ENCODE measurements at regions not wholly inside any gene's neighbourhood (a gene's known extent, or its start where the extent isn't known, plus 50 kb on each side); places are given as distances from the start of the nearest gene placed in this dataset.

DNA sequence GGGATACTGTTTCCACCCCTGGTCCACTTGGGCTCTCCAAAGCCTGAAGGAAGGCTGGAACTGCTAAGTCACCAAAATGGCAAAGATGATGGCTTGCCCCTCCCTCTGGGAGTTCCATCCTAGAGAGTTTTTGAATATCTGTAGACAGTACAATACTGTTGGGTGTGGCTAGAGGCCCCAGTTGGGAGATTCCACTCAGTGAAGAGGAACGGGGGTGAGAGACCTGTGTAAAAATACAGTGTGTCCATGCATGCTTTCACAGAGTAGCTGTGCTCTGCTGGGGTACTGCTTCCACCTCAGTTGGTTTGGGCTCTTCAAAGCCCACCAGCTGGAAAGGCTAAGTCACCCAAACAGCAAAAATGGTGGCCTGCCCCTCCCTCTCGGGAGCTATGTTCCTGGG lies 109.8 kb upstream of the APOOL start:
- TF ChIP-seq POLR2A (IDR thresholded peaks at IDR 0.05) = no peak
- TF ChIP-seq, protein P1, sequence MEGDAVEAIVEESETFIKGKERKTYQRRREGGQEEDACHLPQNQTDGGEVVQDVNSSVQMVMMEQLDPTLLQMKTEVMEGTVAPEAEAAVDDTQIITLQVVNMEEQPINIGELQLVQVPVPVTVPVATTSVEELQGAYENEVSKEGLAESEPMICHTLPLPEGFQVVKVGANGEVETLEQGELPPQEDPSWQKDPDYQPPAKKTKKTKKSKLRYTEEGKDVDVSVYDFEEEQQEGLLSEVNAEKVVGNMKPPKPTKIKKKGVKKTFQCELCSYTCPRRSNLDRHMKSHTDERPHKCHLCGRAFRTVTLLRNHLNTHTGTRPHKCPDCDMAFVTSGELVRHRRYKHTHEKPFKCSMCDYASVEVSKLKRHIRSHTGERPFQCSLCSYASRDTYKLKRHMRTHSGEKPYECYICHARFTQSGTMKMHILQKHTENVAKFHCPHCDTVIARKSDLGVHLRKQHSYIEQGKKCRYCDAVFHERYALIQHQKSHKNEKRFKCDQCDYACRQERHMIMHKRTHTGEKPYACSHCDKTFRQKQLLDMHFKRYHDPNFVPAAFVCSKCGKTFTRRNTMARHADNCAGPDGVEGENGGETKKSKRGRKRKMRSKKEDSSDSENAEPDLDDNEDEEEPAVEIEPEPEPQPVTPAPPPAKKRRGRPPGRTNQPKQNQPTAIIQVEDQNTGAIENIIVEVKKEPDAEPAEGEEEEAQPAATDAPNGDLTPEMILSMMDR (IDR thresholded peaks at IDR 0.05) = no peak
- no peak for DNase-seq
- Histone ChIP-seq H3K4me3 (no peak overlapping the region), H3K27me3 (no peaks in the 10 kb centered on the region), H3K4me1 (replicated peaks in 1 of 2) (no peaks in the 10 kb centered on the region), H3K9me3 (replicated peaks in 1 of 3) (no peaks in the 10 kb centered on the region), H3K27ac (no peak overlapping the region), H3K36me3 (replicated peaks in 1 of 2) (no peaks in the 10 kb centered on the region)
- 75 to 80% (median 77%) methylated on average over 2 of the region's 2 CpGs; no CpG with 5 or more reads in 1 of the 4 donors for WGBS, 4 donors
- intact Hi-C loops (cut with DNase I) = no loop called here

DNA sequence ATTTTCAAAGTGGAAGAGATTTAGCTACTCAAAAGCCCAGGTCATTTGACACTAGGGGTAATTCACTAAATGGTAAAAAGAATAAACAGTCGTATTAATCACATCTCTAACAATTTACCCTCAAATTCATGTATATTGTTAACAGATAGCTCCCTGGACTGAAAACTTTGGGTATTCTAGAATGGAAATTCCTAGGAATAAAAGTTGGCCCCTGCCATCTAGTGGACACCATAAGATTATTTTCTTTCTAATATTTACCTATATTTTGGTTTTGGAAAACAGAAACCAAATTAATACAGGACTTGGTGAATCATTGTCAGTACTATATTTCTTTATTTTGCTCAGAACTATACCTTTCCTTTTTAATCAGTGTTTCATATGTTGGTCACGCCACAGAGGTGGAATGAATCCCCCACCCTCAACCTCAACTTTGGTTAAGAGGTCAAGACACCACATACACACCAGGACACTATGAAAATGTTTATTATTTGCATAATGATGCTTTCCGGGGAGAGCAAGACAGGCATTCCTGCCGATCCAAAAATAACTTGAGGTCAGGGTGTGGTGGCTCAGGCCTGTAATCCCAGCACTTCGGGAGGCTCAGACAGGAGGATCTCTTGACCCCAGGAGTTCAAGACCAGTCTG lies 96.2 kb upstream of the APOOL start:
- Histone ChIP-seq H3K27me3 (peaks cover 8% of the 10 kb centered on the region), H3K4me3 (no peak overlapping the region), H3K27ac (no peak overlapping the region), H3K36me3 (replicated peaks in 1 of 2) (no peaks in the 10 kb centered on the region), H3K9me3 (replicated peaks in 1 of 3) (no peaks in the 10 kb centered on the region), H3K4me1 (replicated peaks in 1 of 2) (no peaks in the 10 kb centered on the region)
- no peak for TF ChIP-seq POLR2A (IDR thresholded peaks at IDR 0.05)
- TF ChIP-seq, protein P1 (IDR thresholded peaks at IDR 0.05) = peak in 4 of 6 experiments; percentile 16 to 38 (median 26)
- 30 to 52% (median 46%) methylated on average over 3 to 5 of the region's 5 CpGs for WGBS, 4 donors
- no peak for DNase-seq
- intact Hi-C loops (cut with DNase I) = no loop called here

DNA sequence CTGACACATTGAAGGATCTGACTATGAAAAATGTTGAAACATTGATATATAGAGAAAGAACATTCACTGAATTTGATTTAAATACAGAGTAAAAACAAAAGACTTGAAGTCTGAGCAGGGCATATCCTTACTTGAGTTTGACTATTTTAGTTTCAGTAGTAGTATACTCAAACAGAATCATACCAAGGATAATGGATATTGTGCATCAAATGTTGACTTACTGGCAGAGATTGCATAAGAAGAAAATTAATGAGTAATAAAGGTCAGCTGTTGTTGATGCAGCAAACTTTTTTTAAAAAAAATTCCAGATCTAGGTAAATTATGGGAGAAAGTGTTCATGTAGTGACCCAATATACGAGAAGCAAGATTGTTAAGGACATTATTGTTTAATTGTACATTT lies 94.5 kb upstream of the APOOL start:
- 38 to 62% (median 57%) methylated on average over 1 of the region's 1 CpG for WGBS, 4 donors
- Histone ChIP-seq H3K9me3 (replicated peaks in 1 of 3) (no peaks in the 10 kb centered on the region), H3K27me3 (peaks cover 13% of the 10 kb centered on the region), H3K27ac (no peak overlapping the region), H3K4me1 (replicated peaks in 1 of 2) (no peaks in the 10 kb centered on the region), H3K4me3 (no peak overlapping the region), H3K36me3 (replicated peaks in 1 of 2) (no peaks in the 10 kb centered on the region)
- intact Hi-C loops (cut with DNase I) = no loop called here
- TF ChIP-seq, protein P1 (IDR thresholded peaks at IDR 0.05) = no peak
- no peak for TF ChIP-seq POLR2A (IDR thresholded peaks at IDR 0.05)
- DNase-seq = no peak

DNA sequence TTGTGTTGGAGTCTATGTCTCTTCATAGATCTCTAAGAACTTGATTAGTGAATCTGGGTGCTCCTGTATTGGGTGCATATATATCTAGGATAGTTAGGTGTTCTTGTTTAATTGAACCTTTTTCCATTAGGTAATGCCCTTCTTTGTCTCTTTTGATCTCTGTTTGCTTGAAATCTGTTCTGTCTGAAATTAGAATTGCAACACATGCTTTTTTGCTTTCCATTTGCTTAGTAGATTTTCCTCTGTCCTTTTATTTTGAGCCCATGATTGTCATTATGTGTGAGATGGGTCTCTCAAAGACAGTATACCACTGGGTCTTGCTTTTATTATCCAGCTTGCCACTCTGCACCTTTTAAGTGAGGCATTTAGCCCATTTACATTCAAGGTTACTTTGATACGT lies 79.1 kb upstream of the APOOL start:
- TF ChIP-seq, protein P1 (IDR thresholded peaks at IDR 0.05) = no peak
- no peak for TF ChIP-seq POLR2A (IDR thresholded peaks at IDR 0.05)
- DNase-seq = no peak
- Histone ChIP-seq H3K4me3 (no peak overlapping the region), H3K4me1 (replicated peaks in 1 of 2) (no peaks in the 10 kb centered on the region), H3K36me3 (replicated peaks in 1 of 2) (no peaks in the 10 kb centered on the region), H3K27ac (no peak overlapping the region), H3K27me3 (peaks cover 14% of the 10 kb centered on the region), H3K9me3 (replicated peaks in 1 of 3) (no peaks in the 10 kb centered on the region)
- intact Hi-C loops (cut with DNase I) = no loop called here
- WGBS, 4 donors = 48 to 77% (median 54%) methylated on average over 1 of the region's 1 CpG

All from adrenal gland (tissue), 9 donors.